ENCODE measurements at regions not wholly inside any gene's neighbourhood (a gene's known extent, or its start where the extent isn't known, plus 50 kb on each side); places are given as distances from the start of the nearest gene placed in this dataset.

- no peaks in the 10 kb centered on the region for H3K36me3 ChIP-seq (ENCODE audit: control insufficient read depth in 4 of 4, insufficient read depth in 4 of 4, low read length in 3 of 4)
- peaks cover 0 to 14% (median 0%) of the 10 kb centered on the region in 5 experiments for H3K27me3 ChIP-seq (replicated peaks in 2 of 5; ENCODE audit: control insufficient read depth in 4 of 5, insufficient read depth in 5 of 5, low read length in 4 of 5)
- CTCF ChIA-PET, result interaction anchor here (1.4 to 1.5 kb wide), 4 partner anchors 10 to 175 kb away, joined by 4 to 5 read pairs (median 4); no protein-coding TSS in a partner anchor
- no peak overlapping the region for H3K27ac ChIP-seq (ENCODE audit: insufficient read depth in 1 of 2, low read depth in 1 of 2, low read length in 2 of 2, poor library complexity in 1 of 2, severe bottlenecking in 2 of 2)
- POLR2A ChIA-PET, result no interaction called here
- H3K4me3 ChIP-seq (ENCODE audit: control insufficient read depth in 1 of 7, extremely low read depth in 1 of 7, insufficient read depth in 4 of 7, low read depth in 2 of 7, low read length in 6 of 7), result no peak overlapping the region
- H3K9me3 ChIP-seq (ENCODE audit: control extremely low read depth in 1 of 5, control insufficient read depth in 4 of 5, insufficient read depth in 2 of 5, low read depth in 1 of 5, low read length in 4 of 5), result no peaks in the 10 kb centered on the region
- WGBS (ENCODE audit: insufficient coverage), result 91% methylated on average over 13 of the region's 20 CpGs
- DNase-seq, result no peak
- H3K4me1 ChIP-seq (ENCODE audit: control extremely low read depth in 1 of 4, control insufficient read depth in 4 of 4, insufficient read depth in 4 of 4, low read length in 3 of 4), result peaks cover 0 to 5% (median 0%) of the 10 kb centered on the region in 4 experiments
These were observed 95.8 kb downstream of the IRF8 start for GRCh38 chr16:85994492-85995490.

- peaks cover 0 to 5% (median 0%) of the 10 kb centered on the region in 4 experiments for H3K4me1 ChIP-seq (ENCODE audit: control extremely low read depth in 1 of 4, control insufficient read depth in 4 of 4, insufficient read depth in 4 of 4, low read length in 3 of 4)
- CTCF ChIA-PET, result interaction anchor here (1.4 to 5.1 kb wide), 3 partner anchors 8 to 176 kb away, joined by 4 to 25 read pairs (median 5); no protein-coding TSS in a partner anchor
- no peak overlapping the region for H3K27ac ChIP-seq (ENCODE audit: insufficient read depth in 1 of 2, low read depth in 1 of 2, low read length in 2 of 2, poor library complexity in 1 of 2, severe bottlenecking in 2 of 2)
- H3K36me3 ChIP-seq (ENCODE audit: control insufficient read depth in 4 of 4, insufficient read depth in 4 of 4, low read length in 3 of 4), result no peaks in the 10 kb centered on the region
- no peaks in the 10 kb centered on the region for H3K9me3 ChIP-seq (ENCODE audit: control extremely low read depth in 1 of 5, control insufficient read depth in 4 of 5, insufficient read depth in 2 of 5, low read depth in 1 of 5, low read length in 4 of 5)
- POLR2A ChIA-PET, result no interaction called here
- peak overlapping the region in 2 of 7 experiments; percentile 38 to 49 for H3K4me3 ChIP-seq (ENCODE audit: control insufficient read depth in 1 of 7, extremely low read depth in 1 of 7, insufficient read depth in 4 of 7, low read depth in 2 of 7, low read length in 6 of 7)
- H3K27me3 ChIP-seq (replicated peaks in 2 of 5; ENCODE audit: control insufficient read depth in 4 of 5, insufficient read depth in 5 of 5, low read length in 4 of 5), result peaks cover 0 to 6% (median 0%) of the 10 kb centered on the region in 5 experiments
- 62% methylated on average over 19 of the region's 27 CpGs for WGBS (ENCODE audit: insufficient coverage)
- peak in 2 of 3 donors; percentile 33 to 45 for DNase-seq
These were observed 96.8 kb downstream of the IRF8 start for GRCh38 chr16:85995541-85996423.

DNA sequence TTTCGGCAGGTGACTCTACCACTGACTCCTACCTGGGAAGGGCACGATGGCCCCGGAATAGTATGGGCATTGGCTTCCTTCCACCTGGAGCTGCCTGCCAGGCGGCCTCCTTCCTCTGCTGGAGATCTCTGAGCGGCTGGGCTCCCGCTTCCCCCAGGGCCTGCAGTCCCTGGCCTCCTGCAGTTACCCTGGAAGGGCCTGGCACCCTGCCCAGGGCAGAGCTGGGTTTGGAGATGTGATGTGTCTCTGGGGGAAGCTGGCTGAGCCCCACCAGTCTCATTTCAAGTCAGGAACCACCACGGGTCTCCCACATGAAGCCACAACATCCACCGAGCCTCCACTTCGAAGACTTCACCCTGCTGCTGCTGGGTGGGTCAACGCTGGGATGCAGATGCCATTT lies 97.9 kb downstream of the IRF8 start:
- H3K27ac ChIP-seq (ENCODE audit: insufficient read depth in 1 of 2, low read depth in 1 of 2, low read length in 2 of 2, poor library complexity in 1 of 2, severe bottlenecking in 2 of 2), result no peak overlapping the region
- WGBS (ENCODE audit: insufficient coverage), result 88% methylated on average over 7 of the region's 10 CpGs
- no peak for DNase-seq
- peaks cover 0 to 5% (median 0%) of the 10 kb centered on the region in 4 experiments for H3K4me1 ChIP-seq (ENCODE audit: control extremely low read depth in 1 of 4, control insufficient read depth in 4 of 4, insufficient read depth in 4 of 4, low read length in 3 of 4)
- peaks cover 0 to 3% (median 0%) of the 10 kb centered on the region in 5 experiments for H3K27me3 ChIP-seq (replicated peaks in 2 of 5; ENCODE audit: control insufficient read depth in 4 of 5, insufficient read depth in 5 of 5, low read length in 4 of 5)
- CTCF ChIA-PET, result interaction anchor here (0.6 to 5.1 kb wide), 4 partner anchors 9 to 177 kb away, joined by 3 to 25 read pairs (median 8); no protein-coding TSS in a partner anchor
- no peaks in the 10 kb centered on the region for H3K36me3 ChIP-seq (ENCODE audit: control insufficient read depth in 4 of 4, insufficient read depth in 4 of 4, low read length in 3 of 4)
- POLR2A ChIA-PET, result no interaction called here
- no peak overlapping the region for H3K4me3 ChIP-seq (ENCODE audit: control insufficient read depth in 1 of 7, extremely low read depth in 1 of 7, insufficient read depth in 4 of 7, low read depth in 2 of 7, low read length in 6 of 7)
- no peaks in the 10 kb centered on the region for H3K9me3 ChIP-seq (ENCODE audit: control extremely low read depth in 1 of 5, control insufficient read depth in 4 of 5, insufficient read depth in 2 of 5, low read depth in 1 of 5, low read length in 4 of 5)

DNA sequence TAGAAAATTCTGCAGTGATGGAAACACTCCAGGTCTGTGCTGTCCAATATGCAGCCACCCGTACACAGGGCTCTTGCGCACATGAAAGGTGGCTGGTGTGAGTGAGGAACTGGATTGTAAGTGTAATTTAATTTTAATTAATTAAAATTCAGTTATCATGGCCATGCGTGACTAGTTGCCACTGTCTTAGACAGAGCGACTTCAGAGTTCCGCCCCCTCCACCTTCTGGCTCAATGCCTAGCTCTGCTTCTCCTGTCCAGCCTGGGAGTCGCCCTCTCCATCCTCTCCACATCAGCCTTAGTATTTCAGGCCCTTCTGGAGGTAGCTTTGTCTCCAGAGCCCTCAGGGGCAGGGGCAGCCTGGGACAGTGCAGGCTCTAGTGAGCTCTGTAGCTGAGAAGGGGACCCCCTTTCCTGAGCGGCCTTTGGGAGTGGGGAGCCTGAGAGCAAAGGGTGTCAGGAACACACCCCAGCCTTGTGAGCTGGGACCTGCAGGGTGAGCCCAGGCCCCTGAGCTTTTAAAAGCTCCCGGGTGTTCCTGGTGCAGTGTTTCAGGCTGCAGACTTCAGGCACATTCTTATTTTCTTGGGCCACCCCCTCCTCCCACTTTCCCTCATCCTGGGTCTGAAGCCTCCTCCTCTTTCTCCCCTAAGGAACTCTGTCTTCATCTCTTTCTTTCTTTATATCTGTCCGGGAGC lies 99.4 kb downstream of the IRF8 start:
- Histone ChIP-seq H3K4me1 (ENCODE audit: control extremely low read depth in 1 of 4, control insufficient read depth in 4 of 4, insufficient read depth in 4 of 4, low read length in 3 of 4) (peaks cover 0 to 5% (median 0%) of the 10 kb centered on the region in 4 experiments), H3K4me3 (ENCODE audit: control insufficient read depth in 1 of 7, extremely low read depth in 1 of 7, insufficient read depth in 4 of 7, low read depth in 2 of 7, low read length in 6 of 7) (no peak overlapping the region), H3K9me3 (ENCODE audit: control extremely low read depth in 1 of 5, control insufficient read depth in 4 of 5, insufficient read depth in 2 of 5, low read depth in 1 of 5, low read length in 4 of 5) (no peaks in the 10 kb centered on the region), H3K27ac (ENCODE audit: insufficient read depth in 1 of 2, low read depth in 1 of 2, low read length in 2 of 2, poor library complexity in 1 of 2, severe bottlenecking in 2 of 2) (no peak overlapping the region), H3K36me3 (ENCODE audit: control insufficient read depth in 4 of 4, insufficient read depth in 4 of 4, low read length in 3 of 4) (no peaks in the 10 kb centered on the region), H3K27me3 (replicated peaks in 2 of 5; ENCODE audit: control insufficient read depth in 4 of 5, insufficient read depth in 5 of 5, low read length in 4 of 5) (peaks cover 0 to 3% (median 0%) of the 10 kb centered on the region in 5 experiments)
- no peak for DNase-seq
- ChIA-PET POLR2A (no interaction called here), CTCF (interaction anchor here (1.0 to 5.1 kb wide), 4 partner anchors 10 to 177 kb away, joined by 3 to 25 read pairs (median 10); no protein-coding TSS in a partner anchor)
- WGBS (ENCODE audit: insufficient coverage), result 92% methylated on average over 7 of the region's 9 CpGs

DNA sequence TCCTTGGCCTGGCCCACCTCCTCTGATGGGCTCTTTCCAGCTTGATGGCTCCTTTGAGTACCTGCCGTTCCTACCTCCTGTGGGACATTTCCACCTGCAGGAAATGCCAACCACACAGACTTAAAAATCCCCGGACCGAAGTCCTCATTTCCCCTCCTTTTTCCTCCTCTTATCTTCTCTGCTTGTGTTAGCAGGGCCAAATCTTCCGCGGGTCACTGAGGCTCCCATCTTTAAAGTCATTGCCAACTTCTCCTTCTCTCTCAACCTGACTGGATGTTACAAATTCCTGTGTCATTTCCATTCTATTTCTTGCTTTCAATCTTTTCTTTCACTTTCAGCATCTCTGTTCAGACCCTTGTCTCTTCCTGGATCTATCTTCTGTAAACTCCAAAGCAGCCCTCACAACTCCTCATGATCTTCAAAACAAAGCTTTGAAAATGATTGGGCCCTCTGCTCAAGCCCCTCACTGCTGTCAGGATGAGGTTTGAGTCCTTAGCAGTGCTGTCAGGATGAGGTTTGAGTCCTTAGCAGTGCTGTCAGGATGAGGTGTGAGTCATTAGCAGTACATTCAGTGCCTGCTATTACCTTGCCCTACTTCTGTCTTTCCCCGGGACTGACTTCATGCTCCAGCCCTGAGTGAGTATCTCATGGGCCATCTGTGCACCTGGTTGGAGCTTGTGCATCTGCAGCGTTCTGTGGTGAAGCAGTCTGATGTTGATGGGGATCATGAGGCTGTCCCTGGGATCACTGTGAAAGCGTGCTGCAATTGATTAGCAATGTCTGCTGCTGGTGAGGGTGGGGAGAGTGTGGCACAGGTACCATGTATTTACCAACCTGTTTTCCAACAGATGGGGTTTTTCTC lies 100.1 kb downstream of the IRF8 start:
- ChIA-PET CTCF (interaction anchor here (1.0 to 5.1 kb wide), 4 partner anchors 11 to 178 kb away, joined by 3 to 25 read pairs (median 10); no protein-coding TSS in a partner anchor), POLR2A (no interaction called here)
- H3K4me1 ChIP-seq (ENCODE audit: control extremely low read depth in 1 of 4, control insufficient read depth in 4 of 4, insufficient read depth in 4 of 4, low read length in 3 of 4), result peaks cover 0 to 5% (median 0%) of the 10 kb centered on the region in 4 experiments
- H3K4me3 ChIP-seq (ENCODE audit: control insufficient read depth in 1 of 7, extremely low read depth in 1 of 7, insufficient read depth in 4 of 7, low read depth in 2 of 7, low read length in 6 of 7), result no peak overlapping the region
- WGBS (ENCODE audit: insufficient coverage), result 71% methylated on average over 7 of the region's 8 CpGs
- no peak overlapping the region for H3K27ac ChIP-seq (ENCODE audit: insufficient read depth in 1 of 2, low read depth in 1 of 2, low read length in 2 of 2, poor library complexity in 1 of 2, severe bottlenecking in 2 of 2)
- H3K27me3 ChIP-seq (replicated peaks in 2 of 5; ENCODE audit: control insufficient read depth in 4 of 5, insufficient read depth in 5 of 5, low read length in 4 of 5), result peaks cover 0 to 6% (median 0%) of the 10 kb centered on the region in 5 experiments
- no peaks in the 10 kb centered on the region for H3K9me3 ChIP-seq (ENCODE audit: control extremely low read depth in 1 of 5, control insufficient read depth in 4 of 5, insufficient read depth in 2 of 5, low read depth in 1 of 5, low read length in 4 of 5)
- no peaks in the 10 kb centered on the region for H3K36me3 ChIP-seq (ENCODE audit: control insufficient read depth in 4 of 4, insufficient read depth in 4 of 4, low read length in 3 of 4)
- peak in 2 of 3 donors; percentile 32 to 57 for DNase-seq

GRCh38 chr16:85999778-86000177 lies 100.8 kb downstream of the IRF8 start:
- H3K36me3 ChIP-seq (ENCODE audit: control insufficient read depth in 4 of 4, insufficient read depth in 4 of 4, low read length in 3 of 4), result no peaks in the 10 kb centered on the region
- H3K4me3 ChIP-seq (ENCODE audit: control insufficient read depth in 1 of 7, extremely low read depth in 1 of 7, insufficient read depth in 4 of 7, low read depth in 2 of 7, low read length in 6 of 7), result no peak overlapping the region
- H3K9me3 ChIP-seq (ENCODE audit: control extremely low read depth in 1 of 5, control insufficient read depth in 4 of 5, insufficient read depth in 2 of 5, low read depth in 1 of 5, low read length in 4 of 5), result no peaks in the 10 kb centered on the region
- DNase-seq, result no peak
- CTCF ChIA-PET, result interaction anchor here (2.7 to 5.1 kb wide), 2 partner anchors 12 to 16 kb away, joined by 9 to 25 read pairs; no protein-coding TSS in a partner anchor
- peaks cover 0 to 6% (median 0%) of the 10 kb centered on the region in 5 experiments for H3K27me3 ChIP-seq (replicated peaks in 2 of 5; ENCODE audit: control insufficient read depth in 4 of 5, insufficient read depth in 5 of 5, low read length in 4 of 5)
- H3K27ac ChIP-seq (ENCODE audit: insufficient read depth in 1 of 2, low read depth in 1 of 2, low read length in 2 of 2, poor library complexity in 1 of 2, severe bottlenecking in 2 of 2), result no peak overlapping the region
- POLR2A ChIA-PET, result no interaction called here
- 93% methylated on average over 2 of the region's 4 CpGs for WGBS (ENCODE audit: insufficient coverage)
- H3K4me1 ChIP-seq (ENCODE audit: control extremely low read depth in 1 of 4, control insufficient read depth in 4 of 4, insufficient read depth in 4 of 4, low read length in 3 of 4), result peaks cover 0 to 5% (median 0%) of the 10 kb centered on the region in 4 experiments
